NCI-H2029 treated with DMSO at 0.1 percent for 48 hours (cell line): ENCODE measurements at regions not wholly inside any gene's neighbourhood (a gene's known extent, or its start where the extent isn't known, plus 50 kb on each side); places are given as distances from the start of the nearest gene placed in this dataset.

Experiments
- DNase-seq: peaks from one replicate; lab custom pipeline; 2025; lab: John Stamatoyannopoulos, UW

DNA sequence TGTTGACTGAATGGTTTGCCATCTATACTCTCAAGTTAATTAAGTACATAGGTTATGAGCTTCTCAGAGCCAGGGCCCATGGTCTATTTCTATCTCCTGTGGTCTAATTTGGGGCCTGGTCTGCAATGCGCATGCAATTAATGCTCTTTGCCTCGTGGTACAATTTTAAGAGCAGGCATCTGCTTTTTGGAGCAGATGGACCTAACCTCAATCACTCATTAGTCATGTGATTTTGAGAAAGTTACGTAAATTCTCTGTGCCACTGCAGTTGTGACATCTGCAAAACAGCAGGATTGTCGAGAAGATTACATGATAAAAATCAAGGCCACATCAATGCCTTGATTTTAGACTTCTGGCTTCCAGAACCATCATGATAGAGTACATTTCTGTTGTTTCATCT lies 543.7 kb upstream of the ADAMTS9 start:
- DNase-seq, result no peak

DNA sequence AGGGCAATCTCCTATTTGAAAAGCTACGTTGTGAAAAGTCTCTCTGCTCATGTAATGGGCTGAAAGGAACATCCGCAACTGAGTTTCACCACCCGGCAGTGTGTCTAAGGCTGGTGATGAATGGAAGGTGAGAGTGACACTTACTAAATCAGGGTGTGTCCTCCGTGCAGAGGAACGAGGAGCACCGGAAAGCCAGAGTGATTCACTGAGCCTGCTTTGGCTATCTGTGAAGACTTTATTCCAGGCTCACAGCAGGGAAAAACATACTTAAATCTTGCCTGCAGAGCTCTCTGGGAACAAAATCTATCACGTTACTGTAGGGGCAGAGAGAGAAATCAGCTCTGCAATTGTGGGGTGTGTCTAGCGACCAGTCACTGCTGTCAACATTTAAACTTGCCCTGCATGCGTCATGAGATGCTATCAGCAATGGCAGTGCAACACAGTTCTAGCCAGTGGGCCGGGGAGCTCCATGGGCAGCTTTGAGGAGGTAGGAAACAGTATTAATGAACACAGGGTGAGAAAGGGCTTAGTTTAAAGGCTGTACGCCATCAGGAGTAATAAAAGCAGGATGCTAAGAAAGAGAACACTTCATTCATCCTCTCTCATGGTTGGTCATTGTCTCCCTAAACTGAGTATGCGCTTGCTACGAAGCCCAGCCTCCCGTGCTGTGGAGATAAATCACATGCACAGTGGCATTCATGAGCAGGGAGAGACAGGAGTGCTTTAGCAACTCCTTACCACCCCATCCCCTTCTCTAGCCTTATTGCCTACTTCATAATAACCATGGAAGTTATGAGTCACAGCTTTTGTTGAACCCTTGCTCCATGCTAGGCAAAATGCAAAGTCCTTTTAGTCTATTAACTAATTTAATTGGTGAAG lies 542.7 kb upstream of the ADAMTS9 start:
- DNase-seq, result no peak

DNA sequence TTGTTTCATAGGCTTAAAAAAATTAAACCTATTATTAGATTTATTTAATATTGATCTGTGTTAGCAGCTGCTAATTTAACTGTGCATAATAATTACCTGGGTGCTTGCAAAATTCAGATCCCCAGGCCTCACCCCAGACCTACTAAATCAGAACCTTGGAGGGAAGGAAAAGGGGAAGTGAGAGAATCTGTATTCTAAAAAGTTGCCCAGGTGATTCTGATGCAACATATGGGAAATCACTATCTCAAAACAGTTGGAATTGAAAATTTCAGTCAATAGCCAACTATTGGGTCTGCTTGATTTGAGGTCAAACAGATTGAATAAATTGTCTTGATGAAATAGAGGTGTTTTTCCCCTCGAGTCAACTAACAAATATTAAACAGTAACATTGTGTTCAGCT lies 538.5 kb upstream of the ADAMTS9 start:
- no peak for DNase-seq

DNA sequence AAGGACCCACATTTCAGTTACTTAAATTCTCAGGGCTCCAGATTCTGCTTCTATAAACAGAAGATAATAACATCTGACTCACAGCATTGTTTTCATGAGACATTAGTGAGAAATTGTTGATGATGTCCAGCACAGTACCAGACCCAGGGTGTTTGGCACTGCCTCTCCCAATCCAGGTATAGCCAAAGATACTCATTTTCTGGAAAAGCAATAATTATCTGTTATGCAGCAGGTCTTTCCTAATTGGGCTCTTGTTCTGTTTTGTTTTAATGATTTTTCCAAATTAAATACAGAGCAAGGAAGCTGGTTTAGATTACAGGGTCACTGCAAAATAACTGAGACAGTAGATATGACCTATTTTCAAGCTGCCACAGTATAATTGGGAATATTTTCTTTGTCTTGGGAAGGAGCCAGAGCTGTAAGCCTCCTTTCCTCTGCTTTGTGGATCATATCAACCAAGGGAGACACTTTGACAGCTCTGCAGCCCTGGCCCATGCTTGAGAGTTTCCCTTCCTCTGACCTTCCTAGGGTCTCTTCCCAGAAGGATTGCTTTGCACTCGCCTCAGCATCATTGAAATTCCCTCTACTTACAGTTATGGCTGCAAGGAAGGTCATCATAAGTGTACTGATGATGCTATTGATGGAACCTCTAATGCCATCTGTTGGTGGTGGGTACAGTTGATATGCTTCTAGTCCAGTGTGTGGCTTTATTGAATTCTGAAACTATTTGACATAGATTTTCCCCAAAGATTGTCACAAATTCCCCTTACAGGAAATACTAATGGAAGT lies 522.4 kb upstream of the ADAMTS9 start:
- DNase-seq, result no peak

DNA sequence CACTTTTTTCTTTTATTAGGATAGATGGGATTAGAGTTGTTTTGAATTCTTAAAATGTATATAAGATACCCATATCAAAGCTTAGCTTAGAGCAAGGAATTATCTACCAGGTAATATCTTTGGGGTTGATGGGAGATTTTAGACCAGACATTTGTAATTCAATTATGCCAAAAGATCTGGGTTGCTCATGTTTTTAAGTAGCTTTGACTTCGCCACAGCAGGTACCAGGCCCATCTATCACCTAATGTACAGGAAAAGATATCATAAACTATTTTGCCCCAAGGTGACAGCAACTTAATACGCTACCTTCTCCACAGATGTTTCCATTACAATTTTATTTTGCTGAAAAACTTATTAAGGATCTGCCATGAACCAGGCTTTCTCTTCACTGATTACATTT lies 514.6 kb upstream of the ADAMTS9 start:
- no peak for DNase-seq

DNA sequence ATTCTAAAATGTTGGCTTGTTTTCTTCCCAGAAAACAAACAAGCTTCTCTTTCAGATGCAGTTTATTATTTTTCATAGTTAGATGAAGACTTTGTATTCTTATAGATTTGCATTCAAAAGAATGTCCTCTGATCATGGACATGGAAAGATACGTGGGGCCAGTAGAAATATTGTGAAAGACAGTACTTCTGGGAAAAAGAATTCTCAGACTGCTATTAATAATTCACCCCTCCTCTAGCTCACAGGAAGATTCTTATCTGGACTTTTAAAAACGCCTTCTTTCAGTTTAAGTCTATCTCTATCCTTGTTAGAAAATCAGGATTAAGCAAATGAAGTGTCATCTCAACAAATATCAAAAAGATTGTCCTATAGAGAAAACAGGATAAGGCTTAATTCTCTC lies 514.1 kb upstream of the ADAMTS9 start:
- DNase-seq, result no peak

DNA sequence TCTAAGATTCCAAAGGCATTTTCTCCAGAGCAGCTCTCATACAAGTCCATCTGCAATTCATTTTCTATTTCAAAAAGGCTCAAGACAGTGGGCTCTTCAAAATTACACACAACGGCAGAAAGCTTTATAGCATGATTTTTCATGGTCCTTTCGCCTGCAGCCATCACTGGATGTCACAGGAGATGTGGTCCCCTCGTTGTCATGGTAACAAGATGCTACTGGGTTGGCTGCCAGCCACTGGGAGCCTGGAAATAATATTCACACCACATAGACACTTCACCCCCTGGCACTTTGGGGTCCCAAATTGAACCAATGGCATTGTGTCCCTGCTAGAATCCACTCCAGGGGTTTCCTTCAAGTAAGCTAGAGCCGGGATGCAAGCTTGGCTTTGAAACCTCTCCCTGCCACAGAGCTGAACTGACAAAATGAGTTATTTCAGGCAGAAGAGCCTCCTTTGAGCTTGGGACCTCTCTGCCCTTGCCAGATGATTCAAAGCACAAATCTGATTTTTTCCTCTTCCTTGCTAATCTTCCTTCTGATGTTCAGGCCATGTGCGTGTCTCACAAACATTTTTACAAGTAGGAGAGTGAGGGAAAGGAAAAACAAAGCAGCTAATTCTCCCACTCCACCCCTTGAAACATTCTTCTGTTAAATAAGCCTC lies 512.6 kb upstream of the ADAMTS9 start:
- no peak for DNase-seq

DNA sequence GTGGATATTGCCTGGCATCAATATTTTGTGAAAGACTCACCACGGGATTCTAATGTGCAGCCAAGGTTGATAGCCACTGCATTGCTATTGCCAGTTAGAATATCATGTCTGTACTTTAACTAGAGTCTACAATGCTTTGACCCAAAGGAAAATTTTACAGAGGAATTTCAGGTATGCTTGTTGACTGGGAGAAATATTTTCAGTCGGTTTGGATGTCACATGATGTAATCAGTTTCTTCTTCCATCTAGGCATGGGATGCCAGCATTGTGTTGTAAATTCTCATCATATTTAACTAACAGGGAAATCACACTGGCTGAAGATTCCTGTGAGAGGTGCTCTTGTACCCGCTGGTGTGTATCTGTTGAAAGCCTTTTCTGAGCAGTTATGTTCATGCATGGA lies 508.9 kb upstream of the ADAMTS9 start:
- DNase-seq, result no peak

DNA sequence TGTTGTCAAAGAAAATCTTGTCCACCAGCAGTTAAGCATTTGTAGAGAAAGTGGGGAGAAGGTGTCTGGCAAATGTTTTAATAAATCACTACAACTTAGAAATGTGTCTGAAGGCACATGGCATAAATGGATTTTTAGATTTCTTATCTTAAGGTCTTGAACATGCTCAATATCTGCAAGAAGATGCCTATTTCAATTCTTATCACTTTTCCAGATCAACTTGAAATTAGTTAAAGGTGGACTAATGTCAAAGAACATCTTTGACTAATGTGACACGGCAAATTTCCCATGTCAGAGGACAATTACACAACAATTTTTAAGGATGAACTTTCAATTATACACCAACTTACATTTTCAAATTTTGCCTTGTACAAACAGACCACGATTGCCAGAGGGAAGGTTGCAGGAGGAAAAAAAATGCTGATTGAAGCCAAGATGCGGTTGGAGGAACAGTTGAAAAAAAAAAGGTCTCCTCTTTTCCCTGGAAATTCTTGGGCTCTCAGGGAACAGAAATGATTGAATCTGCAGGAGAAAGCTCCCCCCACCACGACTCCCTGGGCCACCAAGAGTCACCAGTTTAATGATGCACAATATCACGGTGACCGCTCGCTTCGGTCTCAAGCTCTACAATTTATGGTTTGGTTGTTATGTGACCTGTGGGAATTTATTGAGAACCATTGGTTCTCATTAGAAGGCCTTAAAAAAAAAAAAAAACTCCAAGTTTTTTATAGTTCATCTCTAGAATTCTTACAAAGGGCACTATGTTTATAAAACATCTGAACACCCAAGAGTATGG lies 507.6 kb upstream of the ADAMTS9 start:
- DNase-seq, result no peak

DNA sequence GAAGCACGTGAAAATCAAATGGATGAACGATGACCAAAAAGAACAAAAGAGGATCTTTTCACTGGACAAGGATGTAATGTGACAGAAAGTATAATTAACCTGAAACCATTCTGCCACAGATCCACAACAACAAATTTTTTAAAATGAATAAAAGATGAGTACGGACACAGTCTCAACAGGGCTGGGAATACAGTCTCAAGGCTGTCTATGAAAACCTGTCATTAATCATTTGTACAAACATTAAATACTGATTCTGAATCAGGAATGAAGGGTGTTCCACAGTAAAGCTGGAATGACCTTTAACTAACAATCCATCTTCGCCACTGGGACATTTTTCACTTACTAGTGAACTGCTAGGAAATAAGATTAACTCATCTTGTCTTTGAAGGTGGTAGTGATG lies 506.9 kb upstream of the ADAMTS9 start:
- no peak for DNase-seq

DNA sequence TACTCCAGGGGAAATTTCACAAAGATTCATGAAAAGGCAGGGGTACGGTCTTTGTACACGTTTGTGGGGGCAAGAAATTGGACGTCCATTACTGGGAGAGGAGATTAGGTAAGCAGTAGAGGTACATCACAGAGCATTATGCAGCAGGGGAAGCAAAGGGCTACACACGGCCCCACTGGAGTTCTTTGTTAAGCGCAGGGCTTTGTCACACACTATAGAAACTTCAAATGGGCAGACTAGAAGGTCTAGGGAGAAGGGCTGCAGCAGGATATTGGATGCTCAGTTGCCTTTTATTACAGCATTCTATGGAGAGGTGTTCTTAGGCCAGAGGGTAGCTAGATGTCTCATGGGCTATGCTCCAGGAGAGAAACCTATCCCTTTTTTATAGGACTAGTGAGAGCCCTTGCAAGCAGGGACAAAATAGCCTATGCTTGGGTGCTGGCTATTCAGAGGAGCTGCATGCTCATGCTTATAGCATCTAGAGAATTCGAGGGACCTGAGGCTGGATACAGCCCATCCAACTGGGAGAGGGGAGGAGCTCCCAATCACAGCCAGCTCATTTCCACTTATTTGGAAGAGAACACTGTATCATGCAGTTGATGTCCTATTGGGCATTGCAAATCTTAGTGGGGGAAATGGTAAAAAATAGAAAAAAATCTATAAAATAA lies 506.4 kb upstream of the ADAMTS9 start:
- DNase-seq, result no peak

DNA sequence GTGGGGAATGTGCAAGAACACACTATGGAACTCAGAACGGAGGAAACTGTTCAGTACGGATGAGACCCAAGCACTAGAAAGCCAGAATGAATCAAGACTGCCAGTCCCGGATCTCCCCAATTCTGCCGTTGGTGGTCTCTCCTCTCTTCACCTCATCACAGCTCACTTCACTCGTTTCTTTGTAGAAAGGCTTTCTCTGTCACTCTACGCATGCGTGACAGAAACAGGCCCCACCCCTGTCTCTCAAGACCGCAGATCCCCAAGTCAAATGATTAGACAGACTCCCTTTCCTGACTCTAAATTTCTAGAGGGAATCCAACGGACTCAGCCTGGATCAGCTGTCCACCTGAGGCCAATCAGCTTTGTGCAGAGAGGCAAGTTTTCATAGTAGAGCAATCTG lies 505.7 kb upstream of the ADAMTS9 start:
- DNase-seq, result no peak

DNA sequence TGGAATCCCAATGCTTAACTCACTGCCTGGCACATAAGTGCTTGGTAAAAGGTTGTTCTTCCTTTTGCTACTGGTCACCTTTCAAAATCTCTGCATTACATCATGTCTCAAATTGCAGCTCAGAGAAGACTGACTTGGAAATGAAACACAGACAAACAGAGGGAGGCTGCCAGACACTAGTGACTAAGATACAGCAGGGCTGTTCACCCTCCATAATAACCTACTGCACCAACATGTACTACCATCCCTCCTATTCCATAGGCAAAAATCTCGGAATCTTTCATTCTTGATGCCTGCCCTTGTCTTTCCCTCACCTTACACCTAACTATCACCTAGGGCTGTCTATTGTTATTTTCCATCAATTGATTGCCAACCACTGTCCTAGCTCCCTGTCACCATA lies 502.3 kb upstream of the ADAMTS9 start:
- DNase-seq, result no peak

DNA sequence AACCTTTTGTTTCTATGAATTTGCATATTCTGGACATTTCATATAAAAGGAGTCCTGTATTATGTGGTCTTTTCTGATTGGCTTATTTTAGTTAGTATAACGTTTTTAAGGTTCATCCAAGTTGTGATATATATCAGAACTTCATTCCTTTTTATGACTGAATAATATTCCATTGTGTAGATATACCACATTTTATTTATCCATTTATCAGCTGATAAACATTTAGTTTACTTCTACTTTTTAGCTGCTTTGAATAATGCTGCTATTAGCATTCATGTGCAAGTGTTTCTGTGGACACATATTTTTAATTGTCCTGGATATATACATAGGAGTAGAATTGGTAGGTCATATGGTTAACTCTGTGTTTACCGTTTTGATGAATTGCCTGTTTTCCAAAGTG lies 498.5 kb upstream of the ADAMTS9 start:
- DNase-seq, result no peak

DNA sequence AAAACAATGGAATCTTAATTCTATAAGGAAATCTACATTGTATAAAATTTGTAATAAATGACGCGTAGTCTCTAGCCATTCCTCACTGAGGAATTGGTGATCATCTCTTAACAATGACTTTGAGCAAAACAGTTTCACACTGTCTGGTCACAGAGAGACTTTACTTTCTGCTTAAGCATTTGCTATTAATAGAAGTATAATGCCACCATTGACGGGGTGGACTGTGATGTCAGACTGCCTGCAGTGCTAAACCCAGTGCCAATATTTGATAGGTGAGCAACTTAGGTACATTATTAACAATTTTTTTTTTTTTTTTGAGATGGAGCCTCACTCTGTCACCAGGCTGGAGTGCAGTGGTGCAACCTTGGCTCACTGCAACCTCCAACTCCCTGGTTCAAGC lies 494.9 kb upstream of the ADAMTS9 start:
- no peak for DNase-seq

DNA sequence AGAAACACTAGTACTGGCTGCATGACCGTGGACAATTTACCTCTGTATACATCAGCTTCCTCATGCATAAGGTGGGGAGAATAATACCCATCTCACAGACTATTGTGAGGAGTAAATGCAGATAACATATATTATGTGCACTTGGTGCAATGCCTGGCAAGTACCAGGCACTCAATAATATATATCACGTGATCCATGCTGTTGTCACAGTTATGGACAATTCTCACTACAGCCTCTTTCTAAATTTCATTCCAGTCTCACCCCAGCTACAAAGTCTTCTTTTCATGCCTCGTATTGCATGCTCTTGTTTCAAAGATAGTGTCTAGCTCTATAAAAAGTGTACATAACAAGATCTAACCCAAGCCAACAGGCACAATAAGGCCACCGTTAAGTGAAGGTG lies 494.3 kb upstream of the ADAMTS9 start:
- DNase-seq, result no peak

DNA sequence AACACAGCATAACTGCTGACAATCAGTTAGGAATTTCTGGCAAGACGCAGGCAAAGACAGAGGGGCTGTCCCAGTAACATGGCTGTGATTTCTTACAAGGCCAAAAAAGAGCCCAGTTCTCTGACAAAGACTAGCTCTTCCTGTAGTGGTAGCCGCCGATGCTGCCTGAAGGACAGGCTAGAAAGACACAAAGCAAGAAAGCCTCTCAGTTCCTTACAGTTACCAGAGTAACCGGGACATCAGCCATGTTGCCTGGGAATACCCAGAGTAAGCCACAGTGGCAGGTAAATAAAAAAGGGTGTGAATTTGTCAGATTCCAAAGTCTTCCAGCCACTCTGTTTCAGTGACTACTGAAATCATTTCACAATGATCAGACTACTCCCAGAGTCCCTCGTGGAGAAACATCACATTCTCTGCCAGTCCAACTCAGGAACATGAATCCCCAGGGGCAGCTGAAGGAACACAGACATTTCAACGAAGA lies 493.6 kb upstream of the ADAMTS9 start:
- DNase-seq, result no peak

DNA sequence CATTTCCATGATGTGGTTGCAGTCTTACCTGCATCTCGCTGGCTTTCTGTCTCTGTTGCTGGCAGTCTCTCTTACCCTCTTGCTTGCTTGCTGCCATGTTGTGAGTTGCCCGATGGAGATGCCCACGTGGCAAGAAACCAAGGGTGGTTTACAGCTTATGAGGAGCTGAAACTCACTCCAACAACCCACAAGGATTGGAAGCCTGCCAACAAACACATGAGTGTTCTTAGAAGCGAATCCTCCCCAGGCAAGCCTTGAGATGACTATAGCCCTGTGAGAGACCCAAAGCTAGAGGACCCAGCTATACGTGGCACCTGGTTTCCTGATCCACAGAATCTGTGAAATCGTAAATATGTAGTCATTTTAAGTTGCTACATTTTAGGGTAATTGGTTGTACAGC lies 490.9 kb upstream of the ADAMTS9 start:
- no peak for DNase-seq

DNA sequence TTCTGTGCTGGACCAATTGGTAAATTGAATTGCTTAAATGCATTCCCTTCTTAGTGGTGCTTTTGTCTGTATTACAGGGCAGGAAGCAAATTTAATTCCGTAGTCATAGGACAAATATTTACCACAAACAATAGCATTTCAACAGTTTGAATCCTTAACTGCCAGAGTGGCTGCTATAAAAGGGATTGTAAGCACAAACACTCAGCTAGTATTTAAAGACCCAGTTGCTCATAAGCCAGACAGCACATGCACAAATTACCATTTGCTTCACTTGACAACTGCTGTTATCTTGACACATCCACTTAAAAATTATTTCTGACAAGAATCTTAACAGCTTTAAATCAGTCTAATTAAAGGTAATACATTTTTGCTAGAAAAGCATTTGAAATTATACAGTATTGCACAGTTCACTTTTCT lies 490.2 kb upstream of the ADAMTS9 start:
- DNase-seq, result no peak

DNA sequence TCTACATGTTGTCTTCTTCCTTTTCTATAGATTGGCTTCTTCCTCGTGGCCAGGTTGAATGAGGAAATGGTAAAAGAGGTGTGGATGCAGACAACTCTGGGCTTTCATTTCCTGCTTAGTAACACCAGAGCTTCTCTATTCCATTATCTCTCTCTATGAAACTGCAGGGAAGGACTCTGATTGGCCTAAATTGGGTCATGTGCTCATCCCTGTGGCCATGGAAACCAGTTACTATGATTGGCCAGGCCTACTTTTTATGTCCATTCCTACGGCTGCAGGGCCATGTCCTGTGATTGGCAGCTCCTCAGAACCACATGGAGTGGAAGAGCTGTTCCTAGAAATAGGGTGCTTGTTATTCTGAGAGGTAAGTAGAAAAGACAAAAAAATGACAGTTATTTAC lies 486.9 kb upstream of the ADAMTS9 start:
- no peak for DNase-seq

DNA sequence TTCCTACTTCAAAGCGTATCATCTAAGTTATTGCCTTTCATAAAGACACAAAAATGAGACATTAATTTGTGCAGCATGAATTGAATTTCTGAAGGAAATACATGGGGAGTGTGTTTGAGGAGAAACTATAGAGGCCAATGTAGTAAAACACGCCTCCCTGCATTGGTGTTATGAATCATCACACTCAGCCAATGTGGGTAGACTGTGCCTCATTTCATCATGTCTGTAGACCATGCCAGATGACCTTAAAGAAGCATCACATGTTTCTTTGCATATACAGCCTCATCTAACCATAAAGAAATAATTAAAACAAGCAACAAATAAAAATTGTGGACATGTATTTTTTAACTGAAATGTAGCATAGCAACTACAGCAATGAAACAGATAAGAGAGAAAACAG lies 486.0 kb upstream of the ADAMTS9 start:
- no peak for DNase-seq
